Astrocyte (in vitro differentiated cells and primary cell): ENCODE measurements at regions not wholly inside any gene's neighbourhood (a gene's known extent, or its start where the extent isn't known, plus 50 kb on each side); places are given as distances from the start of the nearest gene placed in this dataset.

Source experiments
- EZH2 ChIP-seq: IDR thresholded peaks from 2 replicates; pipeline ENCODE4 v1.6.1; 2012; ENCODE audit warnings: mild to moderate bottlenecking, low read length, inconsistent platforms; ENCODE audit not compliant: insufficient read depth
- TF ChIP-seq, protein P1 (sequence below): IDR thresholded peaks from 2 replicates; pipeline ENCODE4 v1.5.1; 2011; ENCODE audit warnings: low read depth, mild to moderate bottlenecking, inconsistent platforms, low read length, moderate library complexity; ENCODE audit not compliant: insufficient read depth

DNA sequence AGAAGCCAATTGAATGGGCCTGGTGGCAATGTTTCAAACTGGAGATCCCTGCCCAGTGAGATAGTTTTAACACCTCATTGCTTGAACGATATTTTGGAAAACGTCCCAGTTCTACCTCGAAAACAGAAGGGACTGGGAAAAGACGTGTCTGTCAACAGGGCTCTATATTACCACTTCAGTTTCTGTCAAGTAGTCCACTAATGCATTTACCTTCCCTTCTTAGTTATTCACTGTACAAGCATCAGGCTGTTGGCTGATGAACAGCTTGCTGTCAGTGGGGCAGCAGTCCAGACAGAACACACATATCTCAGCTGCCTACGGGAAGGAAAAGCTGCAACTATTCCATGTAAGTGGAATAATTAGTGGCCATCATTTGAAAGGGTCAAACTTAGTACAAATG, 794.7 kb upstream of the GBE1 start:
- TF ChIP-seq, protein P1, sequence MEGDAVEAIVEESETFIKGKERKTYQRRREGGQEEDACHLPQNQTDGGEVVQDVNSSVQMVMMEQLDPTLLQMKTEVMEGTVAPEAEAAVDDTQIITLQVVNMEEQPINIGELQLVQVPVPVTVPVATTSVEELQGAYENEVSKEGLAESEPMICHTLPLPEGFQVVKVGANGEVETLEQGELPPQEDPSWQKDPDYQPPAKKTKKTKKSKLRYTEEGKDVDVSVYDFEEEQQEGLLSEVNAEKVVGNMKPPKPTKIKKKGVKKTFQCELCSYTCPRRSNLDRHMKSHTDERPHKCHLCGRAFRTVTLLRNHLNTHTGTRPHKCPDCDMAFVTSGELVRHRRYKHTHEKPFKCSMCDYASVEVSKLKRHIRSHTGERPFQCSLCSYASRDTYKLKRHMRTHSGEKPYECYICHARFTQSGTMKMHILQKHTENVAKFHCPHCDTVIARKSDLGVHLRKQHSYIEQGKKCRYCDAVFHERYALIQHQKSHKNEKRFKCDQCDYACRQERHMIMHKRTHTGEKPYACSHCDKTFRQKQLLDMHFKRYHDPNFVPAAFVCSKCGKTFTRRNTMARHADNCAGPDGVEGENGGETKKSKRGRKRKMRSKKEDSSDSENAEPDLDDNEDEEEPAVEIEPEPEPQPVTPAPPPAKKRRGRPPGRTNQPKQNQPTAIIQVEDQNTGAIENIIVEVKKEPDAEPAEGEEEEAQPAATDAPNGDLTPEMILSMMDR = no peak
- no peak for TF ChIP-seq EZH2
